Neural cell (in vitro differentiated cells): ENCODE measurements at regions not wholly inside any gene's neighbourhood (a gene's known extent, or its start where the extent isn't known, plus 50 kb on each side); places are given as distances from the start of the nearest gene placed in this dataset.

Experiments
- H2AFZ ChIP-seq: fragments of 200-600, 300-800 bp; sonication (generic), shearing (Covaris generic); 2 replicates; pipeline ENCODE4 v1.6.0; 2014; ENCODE audit warnings: low read depth, mild to moderate bottlenecking, antibody characterized with exemption, low read length, moderate library complexity
- H3F3A ChIP-seq: fragments of 200-600 bp; shearing (Covaris generic); 2 replicates; pipeline ENCODE4 v1.6.1; 2016; ENCODE audit warnings: mild to moderate bottlenecking, moderate library complexity, mixed read lengths, antibody characterized with exemption, low read length; ENCODE audit not compliant: insufficient read depth, poor library complexity, severe bottlenecking
- H3K27ac ChIP-seq: fragments of 200-600, 300-800 bp; sonication (generic), shearing (Covaris generic); 2 replicates; pipeline ENCODE4 v1.5.1; 2014; ENCODE audit warnings: mild to moderate bottlenecking, low read length, moderate library complexity
- H3K27me3 ChIP-seq: fragments of 300-800, 200-600 bp; sonication (generic), shearing (Covaris generic); 2 replicates; pipeline ENCODE4 v1.6.0; 2014; ENCODE audit warnings: mild to moderate bottlenecking, low read depth, low read length, moderate library complexity; ENCODE audit not compliant: insufficient read depth
- H3K36me3 ChIP-seq: fragments of 300-800, 200-600 bp; sonication (generic), shearing (Covaris generic); 2 replicates; pipeline ENCODE4 v1.5.1; 2014; ENCODE audit warnings: mild to moderate bottlenecking, antibody characterized with exemption, low read length, moderate library complexity; ENCODE audit not compliant: insufficient read depth
- H3K4me2 ChIP-seq: fragments of 300-800, 200-600 bp; sonication (generic), shearing (Covaris generic); 2 replicates; pipeline ENCODE4 v1.6.0; 2014; ENCODE audit warnings: mild to moderate bottlenecking, low read length
- H3K4me3 ChIP-seq: fragments of 300-800, 200-600 bp; sonication (generic), shearing (Covaris generic); 2 replicates; pipeline ENCODE4 v1.5.1; 2014; ENCODE audit warnings: mild to moderate bottlenecking, low read length, moderate library complexity
- H3K79me2 ChIP-seq: fragments of 200-600 bp; shearing (Covaris generic); replicated peaks from 2 replicates; pipeline ENCODE4 v1.6.0; 2014; ENCODE audit warnings: mild to moderate bottlenecking, low read length, moderate library complexity; ENCODE audit not compliant: insufficient read depth
- H3K9ac ChIP-seq: fragments of 300-800, 200-600 bp; sonication (generic), shearing (Covaris generic); 2 replicates; pipeline ENCODE4 v1.6.1; 2016; ENCODE audit warnings: mild to moderate bottlenecking, low read length, mixed read lengths
- H3K9me2 ChIP-seq: fragments of 200-600 bp; shearing (Covaris generic); 2 replicates; pipeline ENCODE4 v1.6.1; 2016; ENCODE audit warnings: mild to moderate bottlenecking, low read length, mixed read lengths; ENCODE audit not compliant: insufficient read depth
- H3K9me3 ChIP-seq: fragments of 200-600, 300-800 bp; sonication (generic), shearing (Covaris generic); 2 replicates; pipeline ENCODE4 v1.6.1; 2016; ENCODE audit warnings: mild to moderate bottlenecking, mixed run types, low read length, moderate library complexity, mixed read lengths
- H4K20me1 ChIP-seq: fragments of 200-600 bp; shearing (Covaris generic); 2 replicates; pipeline ENCODE4 v1.6.1; 2016; ENCODE audit warnings: mild to moderate bottlenecking, mixed run types; ENCODE audit not compliant: insufficient read depth
- CTCF ChIP-seq: fragments of 450-650 bp; IDR thresholded peaks from 2 replicates; pipeline ENCODE4 v1.5.1; 2014; ENCODE audit warnings: antibody characterized with exemption, mild to moderate bottlenecking, moderate library complexity; ENCODE audit not compliant: poor library complexity, severe bottlenecking
- EP300 ChIP-seq: fragments of 450-650 bp; conservative IDR thresholded peaks from 2 replicates; pipeline ENCODE4 v1.6.1; 2014; ENCODE audit warnings: antibody characterized with exemption, mild to moderate bottlenecking, moderate library complexity; ENCODE audit not compliant: poor library complexity, severe bottlenecking
- EZH2 ChIP-seq: fragments of 200-600, 300-800 bp; shearing (Covaris generic), sonication (generic); IDR thresholded peaks from 2 replicates; pipeline ENCODE4 v1.6.1; 2014; ENCODE audit warnings: antibody characterized with exemption, low read length, borderline replicate concordance, mild to moderate bottlenecking; ENCODE audit not compliant: insufficient read depth, poor library complexity, severe bottlenecking
- MXI1 ChIP-seq: fragments of 450-650 bp; conservative IDR thresholded peaks from 2 replicates; pipeline ENCODE4 v1.6.1; 2014; ENCODE audit warnings: antibody characterized with exemption, mild to moderate bottlenecking; ENCODE audit not compliant: poor library complexity, severe bottlenecking
- POLR2AphosphoS5 ChIP-seq: IDR thresholded peaks from 2 replicates; pipeline ENCODE4 v1.6.1; 2012
- RAD21 ChIP-seq: fragments of 450-650 bp; conservative IDR thresholded peaks from 2 replicates; pipeline ENCODE4 v1.6.1; 2014; ENCODE audit warnings: antibody characterized with exemption, mild to moderate bottlenecking, moderate library complexity
- REST ChIP-seq: IDR thresholded peaks from 2 replicates; pipeline ENCODE4 v1.6.1; 2012; ENCODE audit warnings: borderline replicate concordance
- SMC3 ChIP-seq: fragments of 450-650 bp; conservative IDR thresholded peaks from 2 replicates; pipeline ENCODE4 v1.6.1; 2014; ENCODE audit warnings: antibody characterized with exemption, mild to moderate bottlenecking, moderate library complexity; ENCODE audit not compliant: poor library complexity
- TAF1 ChIP-seq: IDR thresholded peaks from 2 replicates; pipeline ENCODE4 v1.6.1; 2012; ENCODE audit warnings: low read depth

GRCh38 chr20:51144476-51144875, 121.6 kb upstream of the KCNG1 start:
- H3K27ac ChIP-seq, result no peak overlapping the region
- H3K36me3 ChIP-seq, result no peaks in the 10 kb centered on the region
- H2AFZ ChIP-seq, result no peak overlapping the region
- H3K9me3 ChIP-seq, result peaks cover 4% of the 10 kb centered on the region
- no peak overlapping the region for H3K4me2 ChIP-seq
- no peaks in the 10 kb centered on the region for H4K20me1 ChIP-seq
- TF ChIP-seq REST (no peak), EP300 (no peak), MXI1 (no peak), TAF1 (no peak), POLR2AphosphoS5 (no peak), SMC3 (no peak), RAD21 (no peak), EZH2 (no peak), CTCF (no peak)
- no peaks in the 10 kb centered on the region for H3K79me2 ChIP-seq
- no peaks in the 10 kb centered on the region for H3F3A ChIP-seq
- no peaks in the 10 kb centered on the region for H3K9me2 ChIP-seq
- no peaks in the 10 kb centered on the region for H3K27me3 ChIP-seq
- H3K4me3 ChIP-seq, result no peak overlapping the region
- no peak overlapping the region for H3K9ac ChIP-seq

GRCh38 chr20:51143652-51144051, 120.7 kb upstream of the KCNG1 start:
- Histone ChIP-seq H3K36me3 (no peaks in the 10 kb centered on the region), H3K27ac (no peak overlapping the region), H3F3A (no peaks in the 10 kb centered on the region), H3K9ac (no peak overlapping the region), H3K4me3 (no peak overlapping the region), H2AFZ (no peak overlapping the region), H3K27me3 (no peaks in the 10 kb centered on the region), H3K9me3 (peaks cover 4% of the 10 kb centered on the region), H3K79me2 (no peaks in the 10 kb centered on the region), H4K20me1 (no peaks in the 10 kb centered on the region), H3K9me2 (no peaks in the 10 kb centered on the region), H3K4me2 (no peak overlapping the region)
- TF ChIP-seq RAD21 (no peak), EP300 (no peak), POLR2AphosphoS5 (no peak), CTCF (no peak), EZH2 (no peak), REST (no peak), SMC3 (no peak), TAF1 (no peak), MXI1 (no peak)
